KBM-7 (cell line): ENCODE measurements at regions not wholly inside any gene's neighbourhood (a gene's known extent, or its start where the extent isn't known, plus 50 kb on each side); places are given as distances from the start of the nearest gene placed in this dataset.

ENCODE experiments used
- DNase-seq: peaks from one replicate; pipeline ENCODE4 v3.0.0-alpha.2; 2015
- in situ Hi-C: fragments of 300-500 bp; cut with MboI; formaldehyde crosslinking; loops from 2 replicates; pipeline ENCODE4 v1.14.3; 2020; ENCODE audit warnings: low sequenced_read_pairs, low pct_unique_long_range_greater_than_20kb, mixed read lengths

- in situ Hi-C loops = no loop called here
- no peak for DNase-seq
Measured at GRCh38 chr5:8767111-8767510, 778.8 kb downstream of the SEMA5A start.

DNA sequence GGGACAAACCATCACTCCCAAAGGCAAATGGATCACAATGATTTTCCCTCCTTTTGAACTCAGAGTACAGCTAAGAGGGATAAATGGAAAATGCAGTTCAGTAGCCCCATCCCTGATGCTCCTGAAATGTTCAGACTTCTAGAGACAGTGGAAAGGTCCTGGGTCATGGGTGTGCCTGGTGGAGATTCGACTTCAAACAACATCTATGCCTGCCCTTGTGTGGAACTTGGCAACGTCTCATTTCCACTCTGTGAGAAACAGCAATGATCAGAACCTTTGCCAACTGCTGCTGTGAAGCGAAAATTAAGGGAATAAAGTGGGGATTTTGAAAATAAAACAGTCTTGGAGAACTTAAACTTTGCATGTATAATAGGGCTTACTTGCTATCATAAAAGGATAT is 778.1 kb downstream of the SEMA5A start:
- in situ Hi-C loops = no loop called here
- no peak for DNase-seq

- DNase-seq = no peak
- in situ Hi-C loops = no loop called here
Measured at GRCh38 chr5:8769631-8770030, 776.2 kb downstream of the SEMA5A start.

DNA sequence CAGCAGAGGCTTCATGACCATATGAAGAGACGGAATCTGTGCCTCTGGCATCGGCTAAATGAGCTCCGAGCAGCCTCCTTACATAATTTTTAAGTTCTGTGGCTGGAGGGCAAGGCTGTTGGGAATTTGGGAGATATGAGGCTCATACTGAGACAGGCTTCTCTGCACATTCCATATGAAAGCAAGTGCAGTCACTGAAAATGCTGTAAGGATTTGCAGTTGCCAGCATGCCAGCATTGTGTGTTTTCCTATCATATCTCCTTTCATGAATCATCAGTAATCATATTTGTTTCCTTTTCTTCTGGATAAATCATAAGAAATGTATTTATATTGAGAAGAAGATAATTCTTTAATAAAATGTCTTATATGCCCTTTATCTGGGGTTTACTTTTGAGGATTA is 775.4 kb downstream of the SEMA5A start:
- in situ Hi-C loops = no loop called here
- DNase-seq = no peak

- no peak for DNase-seq
- in situ Hi-C loops = no loop called here
Measured at GRCh38 chr5:8773046-8773615, 772.7 kb downstream of the SEMA5A start.

GRCh38 chr5:8784692-8785091 is 761.2 kb downstream of the SEMA5A start:
- in situ Hi-C loops = no loop called here
- no peak for DNase-seq

GRCh38 chr5:8788246-8788645 is 757.6 kb downstream of the SEMA5A start:
- no peak for DNase-seq
- in situ Hi-C loops = no loop called here

DNA sequence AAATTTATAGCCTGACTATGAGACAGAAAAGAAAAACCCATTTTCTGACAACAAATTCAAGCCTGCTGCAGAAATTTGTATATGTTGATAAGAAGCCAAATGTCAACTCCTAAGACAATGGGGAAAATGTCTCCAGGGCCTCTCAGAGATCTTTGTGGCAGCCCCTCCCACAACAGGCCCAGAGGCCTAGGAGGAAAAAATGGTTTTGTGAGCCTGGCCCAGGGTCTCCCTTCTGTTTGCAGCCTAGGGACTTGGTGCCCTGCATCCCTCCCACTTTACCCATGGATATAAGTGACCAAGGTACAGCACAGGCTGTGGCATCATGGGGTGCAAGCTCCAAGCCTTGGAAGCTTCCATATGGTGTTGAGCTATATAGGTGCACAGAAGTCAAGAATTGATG is 740.2 kb downstream of the SEMA5A start:
- DNase-seq = no peak
- in situ Hi-C loops = no loop called here

DNA sequence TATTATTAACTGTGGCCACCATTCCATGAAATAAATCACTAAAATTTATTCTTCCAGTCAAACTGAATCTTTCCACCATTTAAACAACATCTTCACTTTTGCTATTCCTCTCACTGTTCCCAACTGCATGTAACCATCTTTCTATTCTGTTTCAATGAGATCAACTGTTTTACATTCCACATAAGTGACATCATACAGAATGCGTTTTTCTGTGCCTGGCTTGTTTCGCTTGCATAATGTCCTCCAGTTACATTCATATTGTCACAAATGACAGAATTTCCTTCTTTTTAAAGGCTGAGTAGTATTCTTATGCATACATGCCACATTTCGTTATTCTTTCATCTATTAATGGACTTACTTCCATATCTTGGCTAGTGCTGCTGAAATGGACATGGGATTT is 738.2 kb downstream of the SEMA5A start:
- DNase-seq = no peak
- in situ Hi-C loops = no loop called here

DNA sequence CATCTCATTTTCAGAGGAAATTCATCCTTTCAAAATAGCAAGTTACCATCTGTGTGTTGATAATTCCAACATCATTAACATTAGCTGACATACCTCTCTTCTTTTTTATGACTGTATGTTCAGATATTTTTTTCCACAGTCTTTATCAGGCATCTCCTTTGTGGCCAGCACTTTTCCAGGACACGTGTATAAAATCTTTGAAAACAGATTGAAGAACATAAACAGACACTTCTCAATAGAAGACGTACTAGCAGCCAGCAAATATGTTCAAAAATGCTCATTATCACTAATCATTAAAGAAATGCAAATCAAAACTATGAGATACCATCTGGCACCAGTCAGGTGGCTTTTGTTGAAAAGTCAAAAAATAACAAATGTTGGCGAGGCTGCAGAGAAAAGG is 734.3 kb downstream of the SEMA5A start:
- DNase-seq = no peak
- in situ Hi-C loops = no loop called here

DNA sequence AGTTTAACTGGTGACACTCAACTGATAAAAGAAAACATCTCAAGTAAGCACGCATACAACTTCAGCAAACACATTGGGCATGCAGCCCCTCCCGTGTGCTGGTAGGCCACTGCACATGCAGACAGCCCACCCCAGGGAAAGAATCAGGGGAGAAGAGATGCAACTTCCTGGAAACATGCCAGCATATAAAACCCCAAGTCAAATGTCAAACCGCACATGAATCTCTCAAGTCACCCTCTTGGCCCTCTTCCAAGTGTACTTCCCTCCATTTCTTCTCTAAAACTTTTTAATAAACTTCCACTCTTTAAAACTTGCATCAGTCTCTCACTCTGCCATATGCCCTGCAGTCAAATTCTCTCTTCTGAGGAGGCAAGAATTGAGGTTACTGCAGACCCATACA is 732.7 kb downstream of the SEMA5A start:
- DNase-seq = no peak

GRCh38 chr5:8814105-8814504 is 731.8 kb downstream of the SEMA5A start:
- DNase-seq = no peak
- in situ Hi-C loops = no loop called here

More for the DNA sequence above, 732.7 kb downstream of the SEMA5A start:
- in situ Hi-C loops = no loop called here

- in situ Hi-C loops = no loop called here
- DNase-seq = no peak
Measured at GRCh38 chr5:8824371-8824770, 721.5 kb downstream of the SEMA5A start.

DNA sequence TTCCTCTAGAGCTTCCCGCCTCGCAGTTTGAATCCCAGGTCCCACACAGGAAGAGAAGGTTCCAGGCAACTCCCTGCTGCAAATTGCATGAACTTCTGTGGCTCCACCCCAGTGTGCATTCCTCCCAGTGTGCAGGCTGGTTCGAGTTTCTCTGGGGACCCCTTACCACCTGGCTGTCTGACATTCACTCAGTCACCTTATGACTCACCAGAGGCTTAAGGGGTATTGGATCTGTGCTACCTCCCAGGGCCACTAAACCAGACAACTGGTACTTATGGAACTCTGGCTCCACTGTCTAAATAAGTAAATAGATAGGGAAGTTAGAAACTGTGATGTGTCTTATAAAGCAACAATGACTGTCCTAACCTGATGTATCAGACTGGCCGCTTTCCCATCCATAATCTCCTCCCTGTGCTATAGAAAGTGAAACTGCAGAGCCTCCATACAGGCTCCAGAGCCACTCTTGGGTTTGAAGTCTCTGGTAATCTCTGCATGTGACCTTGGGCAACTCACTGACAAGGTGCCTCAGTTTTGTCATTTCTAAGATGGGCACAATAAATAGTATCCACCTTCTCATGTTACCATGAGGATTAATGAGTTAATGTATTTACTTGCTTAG is 720.6 kb downstream of the SEMA5A start:
- DNase-seq = no peak
- in situ Hi-C loops = no loop called here

GRCh38 chr5:8826508-8826907 is 719.4 kb downstream of the SEMA5A start:
- in situ Hi-C loops = no loop called here
- no peak for DNase-seq

- in situ Hi-C loops = no loop called here
- DNase-seq = no peak
Measured at GRCh38 chr5:8827696-8828095, 718.2 kb downstream of the SEMA5A start.

- in situ Hi-C loops = no loop called here
- DNase-seq = no peak
Measured at GRCh38 chr5:8828596-8829322, 717.1 kb downstream of the SEMA5A start.

DNA sequence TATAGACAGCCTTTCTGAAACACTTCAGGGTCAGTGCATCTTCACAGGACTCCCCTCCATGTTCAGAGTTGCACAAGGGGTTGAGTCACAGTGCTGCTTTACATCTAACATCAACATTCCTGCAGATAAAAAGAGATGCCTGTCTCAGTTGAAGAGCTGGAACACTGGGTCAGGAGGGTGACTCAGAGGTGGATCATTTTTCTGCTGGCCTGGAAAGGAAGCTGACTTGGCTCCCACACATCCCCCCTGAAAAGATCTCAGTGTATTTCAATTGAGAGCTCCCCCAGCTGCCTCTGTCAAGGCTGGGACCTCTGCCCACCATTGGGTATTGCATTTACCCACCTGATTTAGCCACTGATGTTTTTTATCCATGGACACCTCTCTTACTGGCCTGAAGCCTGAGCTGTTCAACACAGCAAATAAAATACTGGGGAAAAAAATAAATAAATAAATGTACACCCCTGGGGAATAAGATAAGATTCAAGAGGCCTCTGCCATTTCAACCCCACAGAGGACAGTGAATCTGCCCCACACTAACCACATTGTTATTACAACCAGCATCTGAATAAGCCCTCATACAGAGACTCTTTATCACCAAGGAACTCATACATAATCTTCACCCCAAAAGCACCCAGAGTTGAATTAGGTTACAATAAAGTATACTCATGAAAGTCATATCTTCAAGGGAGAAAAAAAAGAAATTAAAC is 716.4 kb downstream of the SEMA5A start:
- DNase-seq = no peak
- in situ Hi-C loops = no loop called here

DNA sequence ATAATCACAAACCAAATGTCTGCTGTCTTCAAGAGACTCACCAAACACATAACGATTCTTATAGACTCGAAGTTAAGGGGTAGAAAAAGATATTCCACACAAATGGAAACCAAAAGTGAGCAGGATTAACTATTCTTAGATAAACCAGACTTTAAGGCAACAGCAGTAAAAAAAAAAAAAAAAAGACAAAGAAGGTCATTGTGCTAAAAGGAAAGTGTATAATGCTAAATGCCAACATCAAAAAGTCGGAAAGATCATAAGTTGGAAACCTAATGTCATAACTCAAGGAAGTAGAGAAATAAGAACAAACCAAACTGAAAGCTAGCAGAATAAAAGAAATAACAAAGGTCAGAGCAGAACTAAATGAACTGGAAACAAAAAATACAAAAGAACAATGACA is 714.6 kb downstream of the SEMA5A start:
- in situ Hi-C loops = no loop called here
- DNase-seq = no peak

- in situ Hi-C loops = no loop called here
- no peak for DNase-seq
Measured at GRCh38 chr5:8831854-8832253, 714.0 kb downstream of the SEMA5A start.
